Neural progenitor cell (in vitro differentiated cells): ENCODE measurements at regions not wholly inside any gene's neighbourhood (a gene's known extent, or its start where the extent isn't known, plus 50 kb on each side); places are given as distances from the start of the nearest gene placed in this dataset.

Source experiments
- DNase-seq: peaks from one replicate; pipeline ENCODE4 v3.0.0-alpha.2; 2016; ENCODE audit warnings: low spot score
- H2AFZ ChIP-seq: fragments of 200-600 bp; sonication (generic); replicated peaks from 2 replicates; pipeline ENCODE4 v1.6.1; 2016; ENCODE audit warnings: antibody characterized with exemption
- H3F3A ChIP-seq: fragments of 200-600 bp; sonication (generic); 2 replicates; pipeline ENCODE4 v1.6.1; 2016; ENCODE audit warnings: antibody characterized with exemption, low read depth
- H3K27ac ChIP-seq: fragments of 200-600 bp; sonication (generic); 2 replicates; pipeline ENCODE4 v1.5.1; 2016; ENCODE audit warnings: mild to moderate bottlenecking
- H3K27me3 ChIP-seq: fragments of 200-600 bp; sonication (generic); 2 replicates; pipeline ENCODE4 v1.6.1; 2016; ENCODE audit warnings: mild to moderate bottlenecking, moderate library complexity
- H3K36me3 ChIP-seq: fragments of 200-600 bp; sonication (generic); 2 replicates; pipeline ENCODE4 v1.5.1; 2016
- H3K4me1 ChIP-seq: fragments of 200-600 bp; sonication (generic); 2 replicates; pipeline ENCODE4 v1.6.1; 2016; ENCODE audit warnings: mixed run types
- H3K4me2 ChIP-seq: fragments of 200-600 bp; sonication (generic); 2 replicates; pipeline ENCODE4 v1.6.1; 2016
- H3K4me3 ChIP-seq: fragments of 200-600 bp; sonication (generic); 2 replicates; pipeline ENCODE4 v1.5.1; 2016
- H3K79me2 ChIP-seq: fragments of 200-600 bp; sonication (generic); 2 replicates; pipeline ENCODE4 v1.6.1; 2016; ENCODE audit warnings: low read depth
- H3K9ac ChIP-seq: fragments of 200-600 bp; sonication (generic); 2 replicates; pipeline ENCODE4 v1.6.1; 2016
- H3K9me3 ChIP-seq: fragments of 200-600 bp; sonication (generic); 2 replicates; pipeline ENCODE4 v1.5.1; 2016; ENCODE audit warnings: low read depth
- H4K20me1 ChIP-seq: fragments of 200-600 bp; sonication (generic); 2 replicates; pipeline ENCODE4 v1.6.1; 2016; ENCODE audit warnings: low read depth
- H3K27ac Mint-ChIP-seq: 3 replicates; pipeline ENCODE4 v1.8.0; 2021; ENCODE audit warnings: mixed read lengths
- H3K27me3 Mint-ChIP-seq: 2 replicates; pipeline ENCODE4 v1.8.0; 2022; ENCODE audit warnings: low read depth, mild to moderate bottlenecking, inconsistent platforms, moderate library complexity, mixed read lengths; ENCODE audit not compliant: insufficient read depth
- H3K36me3 Mint-ChIP-seq: 3 replicates; pipeline ENCODE4 v1.8.0; 2021; ENCODE audit warnings: mixed read lengths
- H3K4me1 Mint-ChIP-seq: 3 replicates; pipeline ENCODE4 v1.8.0; 2021; ENCODE audit warnings: mixed read lengths
- H3K4me3 Mint-ChIP-seq: 3 replicates; pipeline ENCODE4 v1.8.0; 2021; ENCODE audit warnings: mild to moderate bottlenecking, moderate library complexity, mixed read lengths
- H3K9me3 Mint-ChIP-seq: 3 replicates; pipeline ENCODE4 v1.8.0; 2020; ENCODE audit warnings: mixed read lengths
- CTCF ChIP-seq: fragments of 200-600 bp; sonication (generic); IDR thresholded peaks from 2 replicates; pipeline ENCODE4 v1.5.1; 2017; ENCODE audit warnings: antibody characterized with exemption, mild to moderate bottlenecking
- EZH2 ChIP-seq: fragments of 200-600 bp; sonication (generic); IDR thresholded peaks from 2 replicates; pipeline ENCODE4 v1.6.1; 2017; ENCODE audit warnings: antibody characterized with exemption, mild to moderate bottlenecking, moderate library complexity
- EZH2phosphoT487 ChIP-seq: fragments of 200-600 bp; sonication (generic); IDR thresholded peaks from 2 replicates; pipeline ENCODE4 v1.6.1; 2017; ENCODE audit warnings: antibody characterized with exemption

DNA sequence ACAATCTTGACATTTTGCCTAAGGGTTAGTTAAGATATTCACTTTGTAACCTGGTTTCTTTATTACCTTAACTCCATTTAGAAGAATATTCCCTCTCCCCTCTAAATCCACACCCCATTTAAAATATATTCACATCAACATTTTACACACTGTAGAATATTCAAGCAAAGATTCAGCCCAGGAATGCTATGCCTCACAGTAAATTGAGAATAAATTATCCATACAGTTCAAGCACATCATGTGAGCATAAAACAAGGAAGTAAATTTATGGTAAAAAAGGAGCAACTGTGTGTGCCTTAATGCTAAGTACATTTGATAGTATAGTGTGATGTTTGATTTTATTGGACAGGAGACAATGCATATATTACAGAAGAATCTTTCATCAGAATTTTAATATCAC is 806.6 kb upstream of the KIF2B start:
- Histone ChIP-seq H2AFZ (no peak overlapping the region), H3K36me3 (no peaks in the 10 kb centered on the region), H3F3A (no peaks in the 10 kb centered on the region), H3K9me3 (peaks cover 3% of the 10 kb centered on the region), H3K79me2 (no peaks in the 10 kb centered on the region), H3K27ac (no peak overlapping the region), H3K9ac (no peak overlapping the region), H3K4me3 (no peak overlapping the region), H3K27me3 (no peaks in the 10 kb centered on the region), H3K4me2 (no peak overlapping the region), H3K4me1 (peaks cover 12% of the 10 kb centered on the region), H4K20me1 (no peaks in the 10 kb centered on the region)
- no peak overlapping the region for H3K4me3 Mint-ChIP-seq
- no peak for TF ChIP-seq EZH2phosphoT487
- no peak for TF ChIP-seq EZH2
- no peak for TF ChIP-seq CTCF
- no peaks in the 10 kb centered on the region for H3K36me3 Mint-ChIP-seq
- H3K4me1 Mint-ChIP-seq, result peaks cover 5% of the 10 kb centered on the region
- peaks cover 6% of the 10 kb centered on the region for H3K9me3 Mint-ChIP-seq
- H3K27ac Mint-ChIP-seq, result no peak overlapping the region
- H3K27me3 Mint-ChIP-seq, result no peaks in the 10 kb centered on the region
- DNase-seq, result no peak

DNA sequence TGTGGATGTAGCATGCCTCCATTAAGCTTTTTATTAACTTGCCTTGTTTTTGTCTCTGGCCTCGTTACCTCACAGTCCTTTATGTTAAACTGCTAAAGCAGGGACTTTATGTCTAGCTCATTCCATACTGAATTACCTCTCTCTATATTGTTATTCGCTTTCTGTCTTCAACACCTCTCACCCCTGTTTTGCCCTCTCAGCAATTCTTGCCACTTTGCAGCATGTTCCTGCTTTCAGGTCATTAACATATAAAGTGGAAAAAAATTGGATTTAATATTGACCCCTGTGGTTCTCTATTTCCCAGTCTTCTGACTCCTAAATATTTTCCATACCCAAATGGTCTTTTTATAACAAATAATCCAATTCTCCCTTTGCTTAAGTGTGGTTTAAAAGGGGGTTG is 810.4 kb upstream of the KIF2B start:
- Mint-ChIP-seq H3K4me1 (peaks cover 5% of the 10 kb centered on the region), H3K27ac (no peak overlapping the region), H3K4me3 (no peak overlapping the region), H3K9me3 (no peaks in the 10 kb centered on the region), H3K36me3 (no peaks in the 10 kb centered on the region), H3K27me3 (no peaks in the 10 kb centered on the region)
- H3K9me3 ChIP-seq, result no peaks in the 10 kb centered on the region
- DNase-seq, result peak; percentile 13
- H2AFZ ChIP-seq, result peak overlapping the region; percentile 32
- no peaks in the 10 kb centered on the region for H4K20me1 ChIP-seq
- no peaks in the 10 kb centered on the region for H3K79me2 ChIP-seq
- H3K4me1 ChIP-seq, result peaks cover 12% of the 10 kb centered on the region
- TF ChIP-seq CTCF (no peak), EZH2 (no peak), EZH2phosphoT487 (no peak)
- no peaks in the 10 kb centered on the region for H3K27me3 ChIP-seq
- no peak overlapping the region for H3K4me3 ChIP-seq
- H3K4me2 ChIP-seq, result peak overlapping the region; percentile 9
- no peaks in the 10 kb centered on the region for H3K36me3 ChIP-seq
- H3K27ac ChIP-seq, result no peak overlapping the region
- no peaks in the 10 kb centered on the region for H3F3A ChIP-seq
- H3K9ac ChIP-seq, result no peak overlapping the region

GRCh38 chr17:53006006-53006405 is 816.7 kb upstream of the KIF2B start:
- H3K4me3 Mint-ChIP-seq, result no peak overlapping the region
- Histone ChIP-seq H3K4me3 (no peak overlapping the region), H3F3A (no peaks in the 10 kb centered on the region), H3K4me2 (no peak overlapping the region), H3K36me3 (no peaks in the 10 kb centered on the region), H3K9me3 (no peaks in the 10 kb centered on the region), H3K4me1 (no peaks in the 10 kb centered on the region), H4K20me1 (no peaks in the 10 kb centered on the region), H3K9ac (no peak overlapping the region), H3K79me2 (no peaks in the 10 kb centered on the region), H2AFZ (no peak overlapping the region), H3K27me3 (no peaks in the 10 kb centered on the region), H3K27ac (no peak overlapping the region)
- no peaks in the 10 kb centered on the region for H3K27me3 Mint-ChIP-seq
- no peak overlapping the region for H3K27ac Mint-ChIP-seq
- no peaks in the 10 kb centered on the region for H3K4me1 Mint-ChIP-seq
- DNase-seq, result no peak
- TF ChIP-seq EZH2 (no peak), CTCF (no peak), EZH2phosphoT487 (no peak)
- H3K9me3 Mint-ChIP-seq, result no peaks in the 10 kb centered on the region
- H3K36me3 Mint-ChIP-seq, result no peaks in the 10 kb centered on the region

DNA sequence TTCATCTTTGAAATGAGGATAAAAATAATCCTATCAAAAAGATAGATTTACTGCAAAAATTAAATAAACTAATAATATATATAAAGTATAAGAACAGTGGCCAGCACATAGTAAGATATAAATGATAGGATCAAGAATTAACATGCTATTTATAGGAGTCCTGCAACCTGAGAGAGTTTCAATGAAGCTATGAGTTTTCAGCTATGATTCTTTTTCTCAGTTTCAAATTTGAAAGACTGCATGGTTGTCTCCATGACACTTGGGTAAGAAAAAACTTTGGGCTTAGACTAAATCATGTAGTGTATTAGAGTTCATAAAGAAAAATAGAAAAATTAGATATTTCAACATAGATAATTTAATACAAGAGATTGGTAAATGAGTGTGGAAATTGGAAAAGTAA is 817.8 kb upstream of the KIF2B start:
- Mint-ChIP-seq H3K9me3 (peaks cover 5% of the 10 kb centered on the region), H3K4me3 (no peak overlapping the region), H3K4me1 (no peaks in the 10 kb centered on the region), H3K36me3 (no peaks in the 10 kb centered on the region), H3K27ac (no peak overlapping the region), H3K27me3 (no peaks in the 10 kb centered on the region)
- H3K4me1 ChIP-seq, result no peaks in the 10 kb centered on the region
- no peak for DNase-seq
- H3K9me3 ChIP-seq, result no peaks in the 10 kb centered on the region
- H3K4me2 ChIP-seq, result no peak overlapping the region
- no peaks in the 10 kb centered on the region for H4K20me1 ChIP-seq
- H3K36me3 ChIP-seq, result no peaks in the 10 kb centered on the region
- TF ChIP-seq EZH2phosphoT487 (no peak), EZH2 (no peak), CTCF (no peak)
- H2AFZ ChIP-seq, result no peak overlapping the region
- H3F3A ChIP-seq, result no peaks in the 10 kb centered on the region
- no peaks in the 10 kb centered on the region for H3K79me2 ChIP-seq
- H3K4me3 ChIP-seq, result no peak overlapping the region
- no peak overlapping the region for H3K27ac ChIP-seq
- no peak overlapping the region for H3K9ac ChIP-seq
- H3K27me3 ChIP-seq, result no peaks in the 10 kb centered on the region
